ENCODE measurements at regions not wholly inside any gene's neighbourhood (a gene's known extent, or its start where the extent isn't known, plus 50 kb on each side); places are given as distances from the start of the nearest gene placed in this dataset.
A peak's percentile ranks its signal among the peaks of the same experiment; 100 is the strongest.

GRCh38 chr19:22472180-22472637 is 50.1 kb upstream of the ZNF98 start:
- DNase-seq (ENCODE audit: low read depth, low spot score) (no peak), ATAC-seq (no peak)
- H3K9me3 ChIP-seq (ENCODE audit: control insufficient read depth in 1 of 2, insufficient read depth in 1 of 2, low read depth in 1 of 2, low read length in 2 of 2), result peaks cover 41 to 44% of the 10 kb centered on the region in 2 experiments; a peak in 3 of 4 replicates
- H2AFZ ChIP-seq (ENCODE audit: low read depth, low read length, poor library complexity, severe bottlenecking), result no peak overlapping the region
- intact Hi-C loops (cut with micrococcal nuclease), result no loop called here
- no peaks in the 10 kb centered on the region for H4K20me1 ChIP-seq (ENCODE audit: insufficient read depth)
- TF ChIP-seq ZNF274 (IDR thresholded peaks at IDR 0.05; ENCODE audit: low read depth, low read length) (peak; percentile 89), YY1 (IDR thresholded peaks at IDR 0.05; ENCODE audit: extremely low read depth, insufficient replicate concordance, low read depth, low read length) (no peak)
- no peak overlapping the region for H3K4me3 ChIP-seq (replicated peaks in 1 of 2; ENCODE audit: low read depth in 1 of 2, low read length in 2 of 2)
- no peaks in the 10 kb centered on the region for H3K4me1 ChIP-seq (ENCODE audit: control insufficient read depth in 1 of 2, insufficient read depth in 2 of 2, low read length in 2 of 2)
- POLR2A ChIA-PET, result no interaction called here
- H3K9me2 ChIP-seq (ENCODE audit: insufficient read depth), result no peaks in the 10 kb centered on the region
- no peaks in the 10 kb centered on the region for H3K79me2 ChIP-seq (ENCODE audit: insufficient read depth, low read length)
- BruUV-seq (replicated peaks), result no TSS peak
- CTCF ChIA-PET, result no interaction called here
- no peaks in the 10 kb centered on the region for H3K27me3 ChIP-seq (ENCODE audit: insufficient read depth, low read length)
- H3K36me3 ChIP-seq (ENCODE audit: control insufficient read depth in 1 of 2, insufficient read depth in 2 of 2, low read length in 2 of 2), result no peaks in the 10 kb centered on the region
- H3K4me2 ChIP-seq (ENCODE audit: low read length), result no peak overlapping the region
- H3K27ac ChIP-seq (ENCODE audit: low read depth, low read length), result no peak overlapping the region
- RAD21 ChIA-PET (ENCODE audit: low non-redundant PET in 1 of 2, low total read pairs in 2 of 2, uncharacterized antibody in 2 of 2, unreplicated experiment in 2 of 2), result no interaction called here
- no peak overlapping the region for H3K9ac ChIP-seq (ENCODE audit: low read length)
